Endothelial cell (in vitro differentiated cells): ENCODE measurements at regions not wholly inside any gene's neighbourhood (a gene's known extent, or its start where the extent isn't known, plus 50 kb on each side); places are given as distances from the start of the nearest gene placed in this dataset.

Source experiments
- DNase-seq: peaks from one replicate; pipeline ENCODE4 v3.0.0; 2021; ENCODE audit warnings: low spot score
- H3K27ac Mint-ChIP-seq: one replicate; pipeline ENCODE4 v1.8.0; 2021; ENCODE audit warnings: mixed read lengths, inconsistent platforms; ENCODE audit not compliant: unreplicated experiment
- H3K27me3 Mint-ChIP-seq: one replicate; pipeline ENCODE4 v1.8.0; 2021; ENCODE audit warnings: mild to moderate bottlenecking, moderate library complexity, mixed read lengths, inconsistent platforms; ENCODE audit not compliant: unreplicated experiment
- H3K36me3 Mint-ChIP-seq: one replicate; pipeline ENCODE4 v1.8.0; 2021; ENCODE audit warnings: mild to moderate bottlenecking, low read depth, mixed read lengths, inconsistent platforms; ENCODE audit not compliant: unreplicated experiment
- H3K4me1 Mint-ChIP-seq: one replicate; pipeline ENCODE4 v1.8.0; 2021; ENCODE audit warnings: mild to moderate bottlenecking, mixed read lengths, inconsistent platforms; ENCODE audit not compliant: unreplicated experiment
- H3K4me3 Mint-ChIP-seq: one replicate; pipeline ENCODE4 v1.8.0; 2021; ENCODE audit warnings: mild to moderate bottlenecking, mixed read lengths, inconsistent platforms; ENCODE audit not compliant: unreplicated experiment
- H3K9me3 Mint-ChIP-seq: one replicate; pipeline ENCODE4 v1.8.0; 2021; ENCODE audit warnings: mixed read lengths, inconsistent platforms; ENCODE audit not compliant: unreplicated experiment
- TF ChIP-seq, protein P1 (sequence below): fragments of 200-600 bp; sonication (generic); IDR thresholded peaks from one replicate; pipeline ENCODE4 v1.5.0; 2021; ENCODE audit warnings: antibody characterized with exemption; ENCODE audit not compliant: unreplicated experiment

GRCh38 chr4:117264072-117264471 lies 178.7 kb upstream of the TRAM1L1 start:
- no peak overlapping the region for H3K27ac Mint-ChIP-seq
- TF ChIP-seq, protein P1, sequence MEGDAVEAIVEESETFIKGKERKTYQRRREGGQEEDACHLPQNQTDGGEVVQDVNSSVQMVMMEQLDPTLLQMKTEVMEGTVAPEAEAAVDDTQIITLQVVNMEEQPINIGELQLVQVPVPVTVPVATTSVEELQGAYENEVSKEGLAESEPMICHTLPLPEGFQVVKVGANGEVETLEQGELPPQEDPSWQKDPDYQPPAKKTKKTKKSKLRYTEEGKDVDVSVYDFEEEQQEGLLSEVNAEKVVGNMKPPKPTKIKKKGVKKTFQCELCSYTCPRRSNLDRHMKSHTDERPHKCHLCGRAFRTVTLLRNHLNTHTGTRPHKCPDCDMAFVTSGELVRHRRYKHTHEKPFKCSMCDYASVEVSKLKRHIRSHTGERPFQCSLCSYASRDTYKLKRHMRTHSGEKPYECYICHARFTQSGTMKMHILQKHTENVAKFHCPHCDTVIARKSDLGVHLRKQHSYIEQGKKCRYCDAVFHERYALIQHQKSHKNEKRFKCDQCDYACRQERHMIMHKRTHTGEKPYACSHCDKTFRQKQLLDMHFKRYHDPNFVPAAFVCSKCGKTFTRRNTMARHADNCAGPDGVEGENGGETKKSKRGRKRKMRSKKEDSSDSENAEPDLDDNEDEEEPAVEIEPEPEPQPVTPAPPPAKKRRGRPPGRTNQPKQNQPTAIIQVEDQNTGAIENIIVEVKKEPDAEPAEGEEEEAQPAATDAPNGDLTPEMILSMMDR, result no peak

DNA sequence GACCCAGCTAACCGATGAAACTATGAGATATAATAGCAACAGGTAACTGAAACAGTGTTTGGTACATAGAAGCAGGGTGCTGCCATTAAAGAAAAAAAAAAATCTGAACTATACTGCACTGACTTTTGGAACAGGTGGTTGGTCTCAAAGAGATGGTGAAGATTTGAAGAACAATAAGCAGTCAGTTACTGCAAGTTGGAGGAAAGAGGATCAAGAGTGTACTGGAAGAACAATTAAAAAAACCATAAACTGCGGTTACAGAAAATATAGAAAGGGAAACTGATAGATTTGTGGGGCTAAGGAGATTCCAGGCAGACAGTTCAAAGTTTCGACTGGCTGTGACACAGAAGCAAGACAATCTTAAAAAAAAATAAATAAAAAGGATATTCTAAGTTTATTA lies 181.9 kb upstream of the TRAM1L1 start:
- no peaks in the 10 kb centered on the region for H3K9me3 Mint-ChIP-seq

More at GRCh38 chr4:117264072-117264471, 178.7 kb upstream of the TRAM1L1 start:
- Mint-ChIP-seq H3K9me3 (no peaks in the 10 kb centered on the region), H3K36me3 (no peaks in the 10 kb centered on the region), H3K4me1 (no peaks in the 10 kb centered on the region), H3K4me3 (no peak overlapping the region), H3K27me3 (no peaks in the 10 kb centered on the region)
- no peak for DNase-seq

GRCh38 chr4:117284736-117285135 lies 199.4 kb upstream of the TRAM1L1 start:
- TF ChIP-seq, protein P1, result no peak
- Mint-ChIP-seq H3K27ac (no peak overlapping the region), H3K9me3 (no peaks in the 10 kb centered on the region), H3K36me3 (no peaks in the 10 kb centered on the region), H3K27me3 (no peaks in the 10 kb centered on the region), H3K4me3 (no peak overlapping the region), H3K4me1 (no peaks in the 10 kb centered on the region)
- DNase-seq, result no peak

More for the DNA sequence above, 181.9 kb upstream of the TRAM1L1 start:
- DNase-seq, result no peak
- H3K27me3 Mint-ChIP-seq, result no peaks in the 10 kb centered on the region
- no peak overlapping the region for H3K4me3 Mint-ChIP-seq
- H3K27ac Mint-ChIP-seq, result no peak overlapping the region
- TF ChIP-seq, protein P1, result no peak
- no peaks in the 10 kb centered on the region for H3K4me1 Mint-ChIP-seq
- H3K36me3 Mint-ChIP-seq, result no peaks in the 10 kb centered on the region

GRCh38 chr4:117293784-117294183 lies 208.4 kb upstream of the TRAM1L1 start:
- Mint-ChIP-seq H3K4me1 (no peaks in the 10 kb centered on the region), H3K27me3 (no peaks in the 10 kb centered on the region), H3K4me3 (no peak overlapping the region), H3K36me3 (no peaks in the 10 kb centered on the region), H3K9me3 (no peaks in the 10 kb centered on the region), H3K27ac (no peak overlapping the region)
- TF ChIP-seq, protein P1, result no peak
- no peak for DNase-seq

DNA sequence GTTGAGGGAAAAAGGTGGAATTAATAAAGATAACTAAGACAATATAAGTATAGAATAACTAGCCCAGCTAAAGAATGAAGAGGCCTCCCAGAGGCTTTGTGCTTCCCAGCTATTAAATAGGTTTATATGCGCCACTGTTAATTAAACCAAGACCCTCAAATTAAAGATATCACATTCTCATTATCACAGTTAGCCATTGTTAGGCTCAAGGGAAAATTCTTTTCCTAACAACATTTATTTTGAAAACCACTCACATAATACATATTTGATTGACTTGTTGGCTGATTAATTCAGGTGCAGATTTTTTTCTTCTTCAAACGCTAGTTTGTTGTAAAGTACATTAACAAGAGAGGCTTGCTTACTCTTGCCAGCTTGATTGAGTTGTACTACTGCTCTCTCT lies 216.8 kb upstream of the TRAM1L1 start:
- Mint-ChIP-seq H3K9me3 (no peaks in the 10 kb centered on the region), H3K27me3 (no peaks in the 10 kb centered on the region), H3K27ac (no peak overlapping the region), H3K36me3 (no peaks in the 10 kb centered on the region), H3K4me1 (no peaks in the 10 kb centered on the region), H3K4me3 (no peak overlapping the region)
- TF ChIP-seq, protein P1, result no peak
- DNase-seq, result no peak
